SK-N-SH treated with all-trans-retinoic acid at 6 μM for 48 hours (cell line): ENCODE measurements at regions not wholly inside any gene's neighbourhood (a gene's known extent, or its start where the extent isn't known, plus 50 kb on each side); places are given as distances from the start of the nearest gene placed in this dataset.

Experiments used
- ATAC-seq: fragments of 200-7000 bp; cut with Tn5 transposase; 3 replicates; pipeline ENCODE4 v1.9.1; 2020; ENCODE audit warnings: mild to moderate bottlenecking, moderate library complexity
- ARNTL ChIP-seq: fragments of 450-650 bp; formaldehyde crosslinking; IDR thresholded peaks from 2 replicates; pipeline ENCODE4 v1.5.0; 2020; ENCODE audit warnings: low read depth, mild to moderate bottlenecking, moderate library complexity, borderline replicate concordance
- BACH2 ChIP-seq: fragments of 250-450 bp; sonication (Bioruptor Pico); IDR thresholded peaks from 2 replicates; pipeline ENCODE4 v1.9.0; 2021; ENCODE audit warnings: mild to moderate bottlenecking, borderline replicate concordance
- ESRRG ChIP-seq: fragments of 250-450 bp; sonication (Bioruptor Pico); IDR thresholded peaks from 2 replicates; pipeline ENCODE4 v1.6.1; 2021; ENCODE audit warnings: mild to moderate bottlenecking
- GLIS3 ChIP-seq: fragments of 250-450 bp; sonication (Bioruptor Pico); IDR thresholded peaks from 2 replicates; pipeline ENCODE4 v1.5.0; 2020; ENCODE audit warnings: mild to moderate bottlenecking, moderate library complexity
- ISL1 ChIP-seq: fragments of 250-450 bp; sonication (Bioruptor Pico); IDR thresholded peaks from 2 replicates; pipeline ENCODE4 v2.1.2; 2022; ENCODE audit warnings: mild to moderate bottlenecking, moderate library complexity
- OSR1 ChIP-seq: fragments of 250-450 bp; sonication (Bioruptor Pico); IDR thresholded peaks from 2 replicates; pipeline ENCODE4 v1.8.0; 2022; ENCODE audit warnings: moderate library complexity, mild to moderate bottlenecking, inconsistent platforms
- RARB ChIP-seq: fragments of 250-450 bp; sonication (Bioruptor Pico); IDR thresholded peaks from 2 replicates; pipeline ENCODE4 v1.8.0; 2021; ENCODE audit warnings: mild to moderate bottlenecking, moderate library complexity
- SNAI2 ChIP-seq: fragments of 250-450 bp; sonication (Bioruptor Pico); IDR thresholded peaks from 2 replicates; pipeline ENCODE4 v1.5.0; 2020; ENCODE audit warnings: mild to moderate bottlenecking, moderate library complexity
- TOX ChIP-seq: fragments of 250-450 bp; sonication (Bioruptor Pico); IDR thresholded peaks from 2 replicates; pipeline ENCODE4 v1.8.0; 2021; ENCODE audit warnings: mild to moderate bottlenecking, moderate library complexity, borderline replicate concordance
- ZC3H10 ChIP-seq: fragments of 250-450 bp; sonication (Bioruptor Pico); IDR thresholded peaks from 2 replicates; pipeline ENCODE4 v1.5.1; 2021; ENCODE audit warnings: mild to moderate bottlenecking, moderate library complexity
- ZFP3 ChIP-seq: fragments of 250-450 bp; sonication (Bioruptor Pico); IDR thresholded peaks from 2 replicates; pipeline ENCODE4 v1.5.0; 2020; ENCODE audit warnings: mild to moderate bottlenecking, moderate library complexity
- ZFP30 ChIP-seq: fragments of 450-650 bp; formaldehyde crosslinking; IDR thresholded peaks from 2 replicates; pipeline ENCODE4 v1.5.0; 2022; ENCODE audit warnings: mild to moderate bottlenecking, moderate library complexity
- ZNF565 ChIP-seq: fragments of 450-650 bp; formaldehyde crosslinking; conservative IDR thresholded peaks from 2 replicates; pipeline ENCODE4 v1.5.0; 2020; ENCODE audit warnings: low read depth, mild to moderate bottlenecking, moderate library complexity
- ZNF70 ChIP-seq: fragments of 450-650 bp; formaldehyde crosslinking; IDR thresholded peaks from 2 replicates; pipeline ENCODE4 v1.5.0; 2020; ENCODE audit warnings: mild to moderate bottlenecking, moderate library complexity
- ZNF8 ChIP-seq: fragments of 450-650 bp; formaldehyde crosslinking; IDR thresholded peaks from 2 replicates; pipeline ENCODE4 v1.5.0; 2020; ENCODE audit warnings: mild to moderate bottlenecking, moderate library complexity
- TF ChIP-seq, protein P1 (sequence below): fragments of 250-450 bp; sonication (Bioruptor Pico); IDR thresholded peaks from 2 replicates; pipeline ENCODE4 v1.5.1; 2020; ENCODE audit warnings: low read depth, mild to moderate bottlenecking, moderate library complexity
- TF ChIP-seq, protein P2 (sequence below): fragments of 250-450 bp; sonication (Bioruptor Pico); IDR thresholded peaks from 2 replicates; pipeline ENCODE4 v1.8.0; 2021; ENCODE audit warnings: low read depth, mild to moderate bottlenecking, moderate library complexity, borderline replicate concordance
- TF ChIP-seq, protein P3 (sequence below): fragments of 250-450 bp; sonication (Bioruptor Pico); IDR thresholded peaks from 2 replicates; pipeline ENCODE4 v1.5.0; 2020; ENCODE audit warnings: mild to moderate bottlenecking, moderate library complexity

DNA sequence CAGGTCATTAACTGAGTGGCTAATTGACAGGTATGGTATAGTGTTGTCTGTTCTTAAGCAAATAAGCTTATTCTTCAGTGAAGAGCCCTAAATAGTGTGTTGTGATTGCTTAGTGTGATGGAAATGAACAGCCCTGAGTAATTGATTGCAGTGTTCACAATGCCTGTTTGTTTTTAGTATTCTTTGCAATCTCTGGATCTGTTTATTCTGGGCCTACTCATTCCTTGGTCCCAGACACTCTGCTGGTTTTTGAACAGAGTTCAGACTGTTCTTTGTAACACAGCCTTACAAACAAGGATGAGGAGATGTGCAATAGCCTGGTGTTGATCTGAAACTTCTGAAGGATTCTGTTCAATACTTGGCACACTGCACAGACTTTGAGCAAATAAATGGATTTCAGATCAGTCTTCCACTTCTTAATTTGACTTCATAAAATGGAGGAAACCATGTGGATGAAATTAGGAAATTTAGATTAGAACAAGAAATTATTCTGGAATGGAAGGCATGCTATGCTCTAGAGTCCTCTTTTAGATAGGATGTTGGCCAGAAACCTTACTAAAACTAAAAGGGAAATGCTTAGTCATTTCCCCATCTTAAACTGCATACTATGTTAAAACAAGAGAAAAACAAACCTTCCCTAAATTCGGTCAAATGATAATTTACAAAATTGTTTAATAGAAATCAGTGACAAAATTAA is 444.2 kb upstream of the SEMA3D start:
- TF ChIP-seq, protein P1, sequence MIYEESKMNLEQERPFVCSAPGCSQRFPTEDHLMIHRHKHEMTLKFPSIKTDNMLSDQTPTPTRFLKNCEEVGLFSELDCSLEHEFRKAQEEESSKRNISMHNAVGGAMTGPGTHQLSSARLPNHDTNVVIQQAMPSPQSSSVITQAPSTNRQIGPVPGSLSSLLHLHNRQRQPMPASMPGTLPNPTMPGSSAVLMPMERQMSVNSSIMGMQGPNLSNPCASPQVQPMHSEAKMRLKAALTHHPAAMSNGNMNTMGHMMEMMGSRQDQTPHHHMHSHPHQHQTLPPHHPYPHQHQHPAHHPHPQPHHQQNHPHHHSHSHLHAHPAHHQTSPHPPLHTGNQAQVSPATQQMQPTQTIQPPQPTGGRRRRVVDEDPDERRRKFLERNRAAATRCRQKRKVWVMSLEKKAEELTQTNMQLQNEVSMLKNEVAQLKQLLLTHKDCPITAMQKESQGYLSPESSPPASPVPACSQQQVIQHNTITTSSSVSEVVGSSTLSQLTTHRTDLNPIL (CRISPR knock-in tag): no peak
- no peak for TF ChIP-seq ZNF565 (CRISPR knock-in tag)
- TF ChIP-seq, all 23 proteins: peak for 0
- ATAC-seq: no peak

DNA sequence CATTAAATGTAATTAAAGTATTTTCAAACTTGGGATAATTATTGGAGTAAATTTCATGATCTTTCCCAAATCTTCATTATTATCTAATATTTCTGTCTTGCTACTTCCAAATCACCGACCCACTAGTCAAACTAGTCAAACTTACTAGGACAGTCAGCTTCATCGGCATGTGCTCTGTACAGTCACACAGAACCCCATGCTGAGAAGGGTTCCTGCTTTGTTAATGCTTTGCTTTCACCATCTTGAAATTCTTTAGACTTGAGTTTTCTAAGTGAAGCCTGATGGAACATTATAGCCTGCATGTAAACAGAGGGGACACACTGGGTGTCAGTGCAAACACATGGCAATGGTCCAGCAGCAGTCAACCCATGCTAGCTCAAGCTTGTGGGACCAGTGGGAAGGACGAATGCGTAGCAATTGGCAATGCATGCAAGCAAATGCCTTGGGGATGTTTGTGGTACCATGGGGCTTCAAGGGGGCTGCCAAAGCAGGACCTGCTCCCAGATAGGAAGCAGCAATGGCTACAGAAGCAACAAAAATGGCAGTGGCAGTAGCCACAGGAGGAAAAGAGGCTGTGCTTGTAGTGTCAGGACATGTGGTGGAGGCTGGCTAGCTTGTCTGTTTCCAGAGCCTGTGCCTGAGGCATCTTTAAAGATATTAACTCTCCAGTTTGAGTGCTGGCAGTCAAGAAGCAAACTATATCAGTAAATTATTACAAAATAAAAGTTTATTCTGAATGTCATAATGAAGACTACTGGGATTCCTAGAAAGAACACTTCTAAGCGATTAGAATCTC is 441.1 kb upstream of the SEMA3D start:
- TF ChIP-seq ESRRG (CRISPR knock-in tag) (no peak), ISL1 (CRISPR knock-in tag) (no peak), ZNF565 (CRISPR knock-in tag) (no peak)
- ATAC-seq: no peak

DNA sequence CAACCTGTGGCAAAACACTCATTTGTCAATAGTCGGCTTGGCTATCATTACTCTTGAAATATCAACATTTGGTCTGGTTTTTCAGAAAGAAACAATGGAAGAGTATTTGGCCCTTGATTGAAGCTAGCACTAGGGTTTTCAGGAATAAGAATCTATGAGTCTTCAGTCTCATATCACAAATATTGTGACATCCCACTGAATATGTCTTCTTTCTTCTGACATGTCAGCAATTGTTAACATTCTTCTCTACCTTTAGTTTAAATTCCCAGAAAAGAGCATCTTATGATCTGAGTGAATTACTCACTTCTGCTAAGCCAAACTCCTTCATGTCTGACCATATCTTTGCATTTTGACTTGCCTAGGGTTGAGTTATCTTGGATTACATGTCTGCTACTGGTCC is 435.2 kb upstream of the SEMA3D start:
- TF ChIP-seq RARB (CRISPR knock-in tag): no peak
- no peak for TF ChIP-seq ESRRG (CRISPR knock-in tag)
- no peak for TF ChIP-seq ARNTL (CRISPR knock-in tag)
- TF ChIP-seq ZFP3 (CRISPR knock-in tag): no peak
- TF ChIP-seq ZC3H10 (CRISPR knock-in tag): no peak
- ATAC-seq: no peak

DNA sequence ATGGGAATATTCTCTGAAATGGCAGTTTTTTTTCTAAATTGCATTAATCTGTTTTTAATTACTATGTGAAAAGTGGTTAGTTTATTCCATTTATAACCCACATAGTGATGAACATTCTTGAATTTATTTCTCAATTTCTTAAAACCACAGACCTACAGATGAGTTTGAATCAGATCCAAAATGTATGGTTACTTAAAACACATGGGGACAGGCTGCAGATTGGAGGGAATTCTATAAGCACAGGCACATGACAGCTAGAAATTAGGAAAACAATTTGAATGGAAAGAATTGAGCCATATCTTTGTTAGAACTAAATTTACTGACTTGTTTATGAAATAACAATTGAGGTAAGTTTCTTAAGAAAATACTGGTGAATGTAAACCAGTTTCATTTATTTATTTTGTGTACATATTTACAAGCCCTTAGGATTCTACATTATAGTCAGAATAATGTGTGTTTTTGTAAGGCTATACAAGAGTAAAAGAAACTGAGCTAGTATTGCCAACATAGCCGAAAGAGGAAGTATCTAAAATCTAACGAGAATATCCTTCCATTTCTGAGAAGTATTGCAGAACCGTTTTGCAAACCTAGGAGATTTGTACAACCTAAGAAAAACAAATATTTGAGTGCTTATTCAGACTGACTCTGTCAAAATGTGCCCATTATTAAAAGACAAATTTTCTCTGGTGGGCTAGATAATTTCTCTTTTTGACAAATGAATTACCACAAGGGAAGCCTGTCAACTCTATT is 434.3 kb upstream of the SEMA3D start:
- no peak for TF ChIP-seq ZNF70 (CRISPR knock-in tag)
- TF ChIP-seq ZFP30 (CRISPR knock-in tag): no peak
- TF ChIP-seq ESRRG (CRISPR knock-in tag): no peak
- TF ChIP-seq BACH2 (CRISPR knock-in tag): no peak
- TF ChIP-seq, protein P2, sequence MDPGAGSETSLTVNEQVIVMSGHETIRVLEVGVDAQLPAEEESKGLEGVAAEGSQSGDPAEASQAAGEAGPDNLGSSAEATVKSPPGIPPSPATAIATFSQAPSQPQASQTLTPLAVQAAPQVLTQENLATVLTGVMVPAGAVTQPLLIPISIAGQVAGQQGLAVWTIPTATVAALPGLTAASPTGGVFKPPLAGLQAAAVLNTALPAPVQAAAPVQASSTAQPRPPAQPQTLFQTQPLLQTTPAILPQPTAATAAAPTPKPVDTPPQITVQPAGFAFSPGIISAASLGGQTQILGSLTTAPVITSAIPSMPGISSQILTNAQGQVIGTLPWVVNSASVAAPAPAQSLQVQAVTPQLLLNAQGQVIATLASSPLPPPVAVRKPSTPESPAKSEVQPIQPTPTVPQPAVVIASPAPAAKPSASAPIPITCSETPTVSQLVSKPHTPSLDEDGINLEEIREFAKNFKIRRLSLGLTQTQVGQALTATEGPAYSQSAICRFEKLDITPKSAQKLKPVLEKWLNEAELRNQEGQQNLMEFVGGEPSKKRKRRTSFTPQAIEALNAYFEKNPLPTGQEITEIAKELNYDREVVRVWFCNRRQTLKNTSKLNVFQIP (CRISPR knock-in tag): no peak
- no peak for TF ChIP-seq SNAI2 (CRISPR knock-in tag)
- TF ChIP-seq ISL1 (CRISPR knock-in tag): no peak
- no peak for TF ChIP-seq ZNF565 (CRISPR knock-in tag)
- TF ChIP-seq, protein P3, sequence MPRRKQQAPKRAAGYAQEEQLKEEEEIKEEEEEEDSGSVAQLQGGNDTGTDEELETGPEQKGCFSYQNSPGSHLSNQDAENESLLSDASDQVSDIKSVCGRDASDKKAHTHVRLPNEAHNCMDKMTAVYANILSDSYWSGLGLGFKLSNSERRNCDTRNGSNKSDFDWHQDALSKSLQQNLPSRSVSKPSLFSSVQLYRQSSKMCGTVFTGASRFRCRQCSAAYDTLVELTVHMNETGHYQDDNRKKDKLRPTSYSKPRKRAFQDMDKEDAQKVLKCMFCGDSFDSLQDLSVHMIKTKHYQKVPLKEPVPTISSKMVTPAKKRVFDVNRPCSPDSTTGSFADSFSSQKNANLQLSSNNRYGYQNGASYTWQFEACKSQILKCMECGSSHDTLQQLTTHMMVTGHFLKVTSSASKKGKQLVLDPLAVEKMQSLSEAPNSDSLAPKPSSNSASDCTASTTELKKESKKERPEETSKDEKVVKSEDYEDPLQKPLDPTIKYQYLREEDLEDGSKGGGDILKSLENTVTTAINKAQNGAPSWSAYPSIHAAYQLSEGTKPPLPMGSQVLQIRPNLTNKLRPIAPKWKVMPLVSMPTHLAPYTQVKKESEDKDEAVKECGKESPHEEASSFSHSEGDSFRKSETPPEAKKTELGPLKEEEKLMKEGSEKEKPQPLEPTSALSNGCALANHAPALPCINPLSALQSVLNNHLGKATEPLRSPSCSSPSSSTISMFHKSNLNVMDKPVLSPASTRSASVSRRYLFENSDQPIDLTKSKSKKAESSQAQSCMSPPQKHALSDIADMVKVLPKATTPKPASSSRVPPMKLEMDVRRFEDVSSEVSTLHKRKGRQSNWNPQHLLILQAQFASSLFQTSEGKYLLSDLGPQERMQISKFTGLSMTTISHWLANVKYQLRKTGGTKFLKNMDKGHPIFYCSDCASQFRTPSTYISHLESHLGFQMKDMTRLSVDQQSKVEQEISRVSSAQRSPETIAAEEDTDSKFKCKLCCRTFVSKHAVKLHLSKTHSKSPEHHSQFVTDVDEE: no peak
- no peak for TF ChIP-seq GLIS3 (CRISPR knock-in tag)
- no peak for TF ChIP-seq RARB (CRISPR knock-in tag)
- TF ChIP-seq OSR1 (CRISPR knock-in tag): no peak
- TF ChIP-seq ARNTL (CRISPR knock-in tag): no peak
- no peak for TF ChIP-seq ZC3H10 (CRISPR knock-in tag)
- no peak for TF ChIP-seq ZFP3 (CRISPR knock-in tag)
- TF ChIP-seq ZNF8 (CRISPR knock-in tag): no peak
- no peak for TF ChIP-seq TOX (CRISPR knock-in tag)
- TF ChIP-seq, protein P1 (CRISPR knock-in tag): no peak
- TF ChIP-seq, all 23 proteins: peak for 0

More for the DNA sequence above, 434.3 kb upstream of the SEMA3D start:
- no peak for ATAC-seq
